RPMI8226 (cell line): ENCODE measurements at regions not wholly inside any gene's neighbourhood (a gene's known extent, or its start where the extent isn't known, plus 50 kb on each side); places are given as distances from the start of the nearest gene placed in this dataset.
A peak's percentile ranks its signal among the peaks of the same experiment; 100 is the strongest.

ENCODE experiments used
- DNase-seq: peaks from one replicate; pipeline ENCODE4 v3.0.0-alpha.2; 2015

DNA sequence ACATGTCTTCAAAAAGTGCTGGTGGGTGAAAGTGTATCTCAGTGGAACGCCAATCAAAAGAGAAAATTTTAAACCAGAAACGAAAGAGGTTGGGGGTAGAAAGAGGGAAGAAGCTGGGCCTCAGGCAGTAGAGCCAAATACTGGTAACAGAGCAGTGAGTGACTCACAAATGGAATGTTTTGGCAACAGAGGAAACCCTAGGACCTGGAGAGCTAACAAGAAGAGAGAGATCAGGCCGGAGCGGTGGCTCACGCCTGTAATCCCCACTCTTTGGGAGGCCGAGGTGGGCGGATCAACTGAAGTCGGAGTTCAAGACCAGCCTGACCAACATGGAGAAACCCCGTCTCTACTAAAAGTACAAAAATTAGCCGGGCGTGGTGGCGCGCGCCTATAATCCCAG is 450.8 kb upstream of the NAALADL2 start:
- DNase-seq = no peak

DNA sequence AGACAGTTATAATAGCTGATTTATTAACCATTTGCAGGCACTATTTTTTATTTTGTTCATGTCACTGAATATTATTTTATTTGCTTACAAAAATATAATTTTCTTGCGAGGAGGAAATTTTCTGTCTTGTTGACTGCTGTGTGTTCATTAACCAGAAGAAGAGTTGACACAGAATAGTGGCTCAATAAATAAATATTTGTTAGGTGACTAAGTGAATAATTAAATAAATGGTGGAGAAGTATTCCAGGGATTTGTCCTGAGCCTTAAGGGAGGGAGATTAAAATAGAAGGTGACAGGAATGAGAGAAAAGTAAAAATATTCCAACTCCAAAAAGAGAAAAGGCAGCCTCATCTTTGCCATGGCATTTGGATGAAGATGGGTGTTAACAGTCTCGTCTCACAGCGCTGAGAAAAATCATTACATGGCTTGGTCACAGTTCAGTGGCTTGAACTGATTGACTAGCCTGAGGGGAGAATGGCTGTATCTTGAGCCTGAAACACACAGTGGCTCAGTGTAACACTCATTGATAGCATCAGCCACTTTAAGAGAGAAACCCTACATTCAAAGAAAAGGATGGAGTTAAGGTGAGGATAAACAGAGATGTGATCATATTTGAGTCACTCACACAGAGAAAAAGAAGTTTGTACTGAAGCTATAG is 449.9 kb upstream of the NAALADL2 start:
- no peak for DNase-seq

DNA sequence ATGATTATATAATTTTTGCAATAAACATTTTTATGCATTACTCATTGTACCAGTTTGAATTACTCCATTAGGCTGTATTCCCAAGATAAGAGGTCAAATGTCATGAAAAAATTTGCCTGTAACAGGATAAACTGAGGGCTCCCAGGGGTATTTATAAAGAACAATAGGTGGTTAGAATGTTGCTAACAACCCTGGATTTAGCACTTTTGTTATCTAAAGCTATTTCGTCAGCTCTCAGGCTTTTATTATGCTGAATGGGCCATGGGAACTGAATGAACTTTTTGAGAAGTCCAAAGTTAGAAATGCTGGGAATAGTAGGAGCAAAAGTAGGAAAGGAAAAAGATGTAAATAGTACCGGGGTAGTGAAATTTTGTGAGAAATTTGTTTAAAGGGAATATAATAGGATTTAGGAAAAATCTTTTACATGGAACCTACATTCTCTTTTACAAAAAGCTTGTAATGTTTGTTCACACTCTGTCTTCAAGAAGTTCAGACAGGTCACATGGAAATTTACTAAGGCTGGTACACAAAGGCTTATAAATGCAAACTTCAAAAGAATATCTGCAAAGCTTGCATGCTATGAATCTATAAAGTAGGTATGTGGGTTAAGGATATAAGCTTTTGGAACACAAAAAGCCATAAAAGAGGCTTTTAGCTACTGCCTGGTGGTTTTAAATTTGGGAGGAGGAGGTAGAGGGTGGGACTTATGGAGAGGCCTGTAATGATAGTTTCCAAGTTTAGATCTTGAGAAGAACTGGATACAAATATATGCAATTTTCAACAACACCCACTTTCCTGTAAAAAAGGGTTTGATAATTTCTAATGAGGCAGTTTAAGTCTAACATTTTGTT is 445.8 kb upstream of the NAALADL2 start:
- no peak for DNase-seq

DNA sequence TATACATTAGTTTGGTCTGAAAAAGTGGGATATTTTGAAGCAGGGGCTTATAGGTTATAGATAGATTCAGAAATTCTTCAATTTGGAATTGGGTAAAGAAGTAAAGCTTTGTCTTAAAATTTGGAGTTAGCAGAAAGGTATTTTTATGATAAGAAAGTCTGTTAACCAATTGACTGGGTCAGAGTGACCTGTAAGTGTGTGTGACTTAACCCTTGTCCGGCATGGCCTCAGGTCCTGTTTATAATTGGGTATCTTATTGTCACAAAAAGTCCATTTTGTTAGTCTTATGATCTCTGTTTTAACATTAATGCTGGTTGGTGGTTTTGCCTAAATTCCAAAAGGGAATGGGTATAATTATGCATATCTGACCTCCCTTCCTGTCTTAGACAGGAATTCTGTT is 444.2 kb upstream of the NAALADL2 start:
- no peak for DNase-seq

DNA sequence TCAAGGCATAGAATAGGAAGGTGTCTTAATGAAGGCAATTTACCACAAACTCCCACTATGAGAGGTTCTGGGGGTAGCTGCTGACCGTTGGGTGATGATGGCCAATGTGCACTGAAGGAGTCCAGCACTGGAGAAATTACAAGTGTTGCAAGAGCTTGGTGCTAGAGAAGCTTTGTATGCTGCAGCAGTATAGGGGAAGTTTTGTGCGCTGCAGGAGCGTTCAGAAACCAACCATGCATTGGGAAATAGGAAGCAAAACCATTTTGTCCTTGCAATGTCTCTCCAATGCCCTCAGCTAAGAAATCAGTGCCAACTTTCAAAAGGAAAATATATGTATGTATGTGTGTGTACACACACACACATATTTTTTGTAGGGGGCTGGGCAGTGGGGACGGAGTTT is 441.6 kb upstream of the NAALADL2 start:
- no peak for DNase-seq

DNA sequence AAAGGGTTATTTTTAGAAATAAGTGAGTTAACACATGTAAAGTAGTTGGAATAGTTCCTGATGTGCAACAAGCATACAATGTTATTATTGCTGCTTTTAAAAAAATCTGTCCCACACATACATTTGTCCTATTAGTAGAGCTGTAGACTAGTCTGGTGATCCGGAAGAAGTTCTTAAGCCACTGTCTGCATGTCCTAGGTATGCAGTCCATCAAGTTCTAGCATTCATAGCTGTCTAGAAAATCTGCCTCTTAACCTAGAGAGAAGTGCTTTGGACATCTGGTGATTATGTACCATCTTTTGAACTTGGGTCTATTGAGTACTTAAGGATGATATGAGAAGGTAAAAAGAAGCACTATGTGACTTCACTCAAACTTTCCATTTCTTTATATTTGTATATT is 439.9 kb upstream of the NAALADL2 start:
- no peak for DNase-seq

DNA sequence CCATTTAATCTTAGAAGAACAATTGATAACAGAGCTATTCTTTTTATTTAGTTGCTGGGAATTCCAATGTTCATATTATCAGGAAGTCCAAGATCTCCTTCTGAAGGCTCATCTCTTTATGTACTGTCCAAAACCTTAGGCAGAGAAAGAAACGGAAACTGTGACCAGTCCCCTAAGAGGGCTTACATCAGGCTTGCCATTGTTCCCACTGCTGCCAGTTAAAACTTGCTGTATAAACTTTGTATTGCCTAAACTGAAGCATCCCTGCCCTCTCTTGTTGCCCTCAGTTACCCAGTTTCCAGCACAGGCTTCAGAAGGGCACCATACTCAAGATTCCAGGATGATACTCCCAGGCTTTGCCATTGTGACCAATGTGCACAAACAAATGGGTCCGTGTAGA is 435.2 kb upstream of the NAALADL2 start:
- DNase-seq = no peak

DNA sequence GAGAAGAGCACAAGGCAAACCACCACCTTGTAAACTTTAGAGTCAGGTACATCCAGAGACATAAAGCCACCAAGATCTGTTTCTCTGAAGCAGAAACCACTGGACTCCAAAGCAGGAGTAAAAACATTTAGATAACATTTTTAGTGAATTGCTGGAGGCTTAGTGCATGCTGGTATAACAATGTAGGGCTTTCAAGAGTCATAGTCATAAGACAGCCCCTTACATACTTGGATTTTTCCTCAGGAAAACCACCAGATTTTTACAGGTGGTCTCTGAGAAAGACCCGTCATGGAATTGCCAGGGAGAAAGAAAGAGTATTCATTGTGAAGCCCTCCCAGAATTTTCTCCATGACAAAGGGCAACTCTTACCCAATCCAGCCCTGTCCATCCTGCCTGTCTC is 434.5 kb upstream of the NAALADL2 start:
- no peak for DNase-seq

DNA sequence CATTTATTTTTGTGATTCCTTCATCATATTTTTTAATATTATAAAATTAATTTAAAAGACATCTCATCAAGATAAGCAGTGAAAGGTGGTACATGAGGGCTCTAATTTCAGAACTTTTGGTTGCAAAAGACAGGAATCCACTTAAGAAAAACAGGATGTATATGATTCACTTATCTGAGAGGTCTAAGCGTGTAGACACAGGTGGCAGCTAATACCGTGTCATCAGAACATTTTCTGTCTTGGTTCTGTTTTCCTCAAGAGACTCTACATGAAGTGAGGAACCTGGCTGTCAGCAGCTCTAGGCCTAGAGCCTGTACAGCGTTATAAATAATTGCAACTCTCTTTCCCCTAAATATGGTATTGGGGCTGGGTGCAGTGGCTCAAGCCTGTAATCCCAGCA is 433.7 kb upstream of the NAALADL2 start:
- peak; percentile 25 for DNase-seq

DNA sequence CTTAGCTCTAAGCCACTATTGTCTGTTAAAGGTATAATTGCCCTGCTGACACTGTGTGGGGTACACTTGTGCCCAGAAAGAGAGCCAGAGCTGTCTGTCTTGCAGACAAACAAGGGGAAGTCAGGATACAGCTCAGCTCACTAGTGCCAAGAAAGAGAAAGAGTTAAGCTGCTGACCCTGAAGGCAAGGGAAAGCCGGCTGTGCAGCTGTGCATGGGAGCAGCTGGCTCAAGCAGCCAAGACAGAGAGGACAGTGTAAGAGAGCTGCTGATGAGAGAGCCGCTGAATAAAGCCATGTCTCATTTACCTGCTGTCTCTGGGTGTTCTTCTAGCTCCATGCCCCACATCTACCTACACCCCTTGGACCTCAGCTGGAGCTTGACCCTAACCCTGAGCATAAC is 428.1 kb upstream of the NAALADL2 start:
- peak; percentile 40 for DNase-seq

DNA sequence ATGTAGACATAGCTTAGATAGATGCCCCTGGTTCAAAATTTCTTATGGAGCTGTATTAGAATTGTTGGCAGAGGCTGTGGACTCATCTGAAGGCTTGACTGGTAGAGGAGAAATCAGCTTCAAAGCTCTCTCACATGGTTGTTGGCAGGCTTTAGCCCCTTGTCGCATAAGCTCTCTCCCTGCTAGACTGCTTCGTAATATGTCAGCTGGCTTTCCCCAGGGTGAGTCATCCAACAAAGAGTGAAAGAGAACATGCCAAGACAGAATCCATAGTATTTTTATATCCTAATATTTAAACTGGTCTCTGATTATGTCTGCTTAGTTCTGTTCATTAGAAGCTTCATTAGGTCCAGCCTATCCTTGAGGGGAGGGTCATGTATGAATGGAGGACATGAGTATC is 427.4 kb upstream of the NAALADL2 start:
- no peak for DNase-seq

DNA sequence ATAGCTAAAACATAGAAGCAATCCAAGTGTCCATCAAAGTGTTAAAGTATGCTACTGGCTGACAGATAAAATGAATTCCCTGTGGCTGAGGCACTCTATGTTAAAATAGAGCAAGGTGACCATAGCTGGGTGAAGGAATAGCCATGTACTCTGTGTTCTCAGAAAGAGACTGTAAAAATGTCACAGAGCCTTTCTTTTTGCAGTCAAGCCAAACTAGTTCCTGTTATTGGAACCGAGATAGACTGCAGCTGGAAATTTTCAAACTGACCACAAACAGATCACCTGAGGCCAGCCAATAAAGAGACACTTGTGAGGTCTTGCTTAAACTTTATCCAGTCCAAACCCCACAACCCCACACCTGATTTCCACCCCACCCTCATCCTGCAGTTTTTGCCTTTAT is 422.8 kb upstream of the NAALADL2 start:
- DNase-seq = peak; percentile 69

DNA sequence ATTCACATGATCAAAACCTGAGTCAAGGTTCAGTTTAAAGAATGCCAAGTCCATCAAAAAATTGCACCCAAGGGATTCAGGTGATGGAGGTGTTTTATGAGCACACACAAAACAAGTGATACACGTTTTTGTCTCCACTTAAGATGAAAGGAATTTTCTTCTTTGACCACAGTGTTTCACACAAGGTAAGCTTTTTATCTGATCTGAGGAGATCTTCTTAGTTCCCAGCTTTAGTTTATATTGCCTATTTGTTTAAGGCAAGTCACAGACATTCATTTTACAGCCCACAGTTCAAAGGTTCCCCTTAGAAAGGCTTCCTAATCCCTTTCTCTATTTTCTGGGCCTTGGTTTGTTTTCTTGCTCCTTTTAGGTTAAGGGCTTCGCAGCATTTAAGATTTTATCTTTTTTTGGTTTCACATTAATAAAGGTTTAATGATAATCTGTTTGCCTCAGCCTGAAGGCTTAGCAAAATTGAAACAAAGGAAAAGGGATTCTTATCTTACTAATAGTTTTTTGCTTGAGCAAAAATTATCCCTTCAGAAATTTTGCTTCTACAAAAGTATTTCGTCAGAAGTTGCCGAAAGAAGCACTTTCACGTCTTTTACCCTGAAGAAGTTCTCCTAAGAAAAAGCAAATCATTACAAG is 420.5 kb upstream of the NAALADL2 start:
- no peak for DNase-seq

DNA sequence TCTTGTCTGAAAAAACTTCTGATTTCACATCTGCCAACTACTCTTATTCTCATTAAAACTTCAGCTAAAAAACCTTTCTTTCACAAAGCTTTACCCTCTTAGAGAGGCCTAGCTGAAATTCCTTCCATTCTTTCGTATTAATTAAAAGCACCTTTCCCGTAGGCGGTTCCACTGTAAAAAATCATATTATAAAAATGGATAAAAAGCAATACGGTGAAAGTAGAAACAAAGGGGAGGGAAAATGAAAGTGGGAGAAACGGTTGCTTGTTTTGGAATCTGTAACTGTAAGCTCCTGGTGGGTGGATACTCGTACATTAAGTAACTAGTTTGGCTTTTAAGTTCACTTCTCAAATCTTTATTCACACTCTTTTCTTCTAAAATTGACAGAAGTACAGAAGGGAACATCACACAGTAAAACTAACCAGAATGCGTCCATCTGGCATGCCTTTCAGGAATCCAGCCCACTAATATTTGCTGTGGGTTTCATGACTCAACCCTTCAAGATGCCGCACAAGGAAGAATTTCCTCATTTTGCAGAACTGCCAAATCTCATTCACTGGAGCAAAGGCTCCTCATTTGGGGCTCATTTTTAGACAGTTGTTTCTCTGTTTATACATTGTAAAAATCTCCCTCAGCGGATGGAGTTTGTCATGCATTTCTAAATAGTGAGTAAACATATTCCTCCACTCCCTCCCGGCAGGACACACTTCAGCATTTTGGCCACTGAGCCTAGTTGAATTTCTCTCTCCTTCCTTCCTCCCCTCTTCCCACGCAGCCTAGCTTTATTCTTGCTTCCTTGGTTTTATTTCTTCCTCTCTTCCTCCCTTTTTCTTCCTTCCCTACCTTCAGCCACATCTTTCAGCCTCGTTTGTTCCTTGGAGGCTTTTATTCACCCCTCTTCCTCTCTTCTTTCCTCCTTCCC is 419.5 kb upstream of the NAALADL2 start:
- no peak for DNase-seq

DNA sequence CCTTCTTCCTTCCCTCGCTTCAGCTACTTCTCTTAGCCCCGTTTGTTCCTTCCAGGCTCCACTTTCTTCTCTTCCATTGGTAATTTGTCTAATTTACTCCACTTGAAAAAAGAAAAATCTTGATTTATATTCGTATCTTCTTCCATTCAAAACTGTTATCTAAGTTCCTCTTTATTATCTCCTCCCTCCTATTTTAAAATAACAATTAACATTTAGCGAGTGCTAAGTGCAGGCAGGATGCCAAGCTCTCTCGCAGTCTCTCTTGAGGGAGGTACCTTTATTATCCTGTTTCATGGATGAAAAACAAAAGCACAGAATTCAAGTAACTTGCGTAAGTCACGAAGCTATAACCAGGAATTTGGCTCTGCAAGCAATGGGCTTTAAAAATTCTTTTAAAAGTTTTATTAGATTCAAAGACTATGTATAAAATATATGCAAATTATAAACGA is 418.9 kb upstream of the NAALADL2 start:
- DNase-seq = peak; percentile 71

DNA sequence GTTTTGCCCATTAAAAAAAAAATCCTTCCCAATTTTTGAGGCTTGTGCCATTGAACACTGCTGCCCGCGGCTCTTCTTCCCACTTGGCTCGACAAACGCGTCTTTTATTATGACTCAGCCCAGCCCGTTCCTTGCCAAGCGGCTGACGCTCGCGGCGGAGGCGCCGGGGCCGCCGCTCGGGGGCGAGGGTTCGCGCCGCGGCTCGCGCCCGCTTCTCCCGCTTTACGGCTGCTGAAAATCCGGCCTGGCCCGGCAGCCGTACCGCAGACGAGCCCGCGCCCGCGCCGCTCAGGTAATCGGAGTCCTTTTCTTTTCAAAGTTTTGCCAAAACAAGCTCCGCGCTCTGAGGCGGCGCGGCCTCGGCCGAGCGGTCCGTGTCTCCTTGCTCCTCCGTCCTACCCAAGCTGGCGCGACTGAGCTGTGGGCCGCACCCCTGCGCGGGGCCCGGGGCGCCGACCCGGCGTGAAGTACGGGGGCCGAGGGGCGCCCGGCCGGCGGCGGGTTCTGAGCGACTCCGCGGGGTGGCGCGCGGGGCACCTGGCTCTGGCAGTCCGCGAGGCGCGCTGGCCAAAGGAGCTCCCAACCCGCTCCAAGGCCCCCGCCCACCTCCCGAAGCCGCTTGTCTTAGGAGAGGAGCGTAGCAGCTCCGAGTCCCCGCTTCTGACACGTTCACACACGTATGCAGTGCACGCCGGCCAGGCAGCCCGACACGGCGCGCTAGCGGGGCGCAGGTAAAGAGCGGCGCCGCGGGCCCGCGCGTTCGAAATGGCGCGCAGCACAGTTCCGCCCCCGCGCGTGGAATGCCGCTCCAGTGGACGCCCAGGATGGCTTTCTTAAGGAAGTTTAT is 418.2 kb upstream of the NAALADL2 start:
- DNase-seq = peak; percentile 96

DNA sequence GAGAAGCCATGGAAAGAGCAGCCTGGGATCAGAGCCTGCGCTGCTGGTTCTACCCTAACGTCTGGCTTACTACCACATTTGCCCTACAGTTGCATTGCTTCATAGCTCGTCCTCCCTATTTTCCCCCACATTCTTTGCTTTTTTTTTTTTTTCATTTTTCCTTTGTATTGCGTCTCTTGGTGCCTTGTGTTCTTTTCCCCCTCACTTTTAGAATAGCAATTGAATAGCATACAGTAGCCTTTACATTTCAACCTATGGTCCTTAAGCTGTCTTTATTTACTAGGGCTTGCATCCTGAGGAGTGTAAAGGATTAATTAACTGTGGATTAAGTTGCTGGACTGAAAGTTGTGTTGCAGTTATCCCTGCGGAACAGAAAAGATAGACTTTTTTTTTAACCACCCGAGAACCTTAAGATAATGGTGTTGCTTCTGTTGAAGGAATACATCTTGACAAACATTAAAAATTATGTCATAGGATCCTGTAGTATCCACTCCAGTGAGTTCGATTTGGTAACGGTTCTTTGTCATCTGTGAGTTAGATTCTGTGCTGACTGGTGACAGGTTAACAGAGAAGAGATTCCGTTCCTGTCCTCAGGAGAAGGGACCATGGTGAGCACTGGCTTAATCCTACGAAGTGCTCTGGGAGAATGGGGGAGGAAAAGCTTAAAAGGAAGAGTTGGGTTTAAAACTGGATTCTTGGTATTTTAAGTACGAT is 417.4 kb upstream of the NAALADL2 start:
- no peak for DNase-seq

DNA sequence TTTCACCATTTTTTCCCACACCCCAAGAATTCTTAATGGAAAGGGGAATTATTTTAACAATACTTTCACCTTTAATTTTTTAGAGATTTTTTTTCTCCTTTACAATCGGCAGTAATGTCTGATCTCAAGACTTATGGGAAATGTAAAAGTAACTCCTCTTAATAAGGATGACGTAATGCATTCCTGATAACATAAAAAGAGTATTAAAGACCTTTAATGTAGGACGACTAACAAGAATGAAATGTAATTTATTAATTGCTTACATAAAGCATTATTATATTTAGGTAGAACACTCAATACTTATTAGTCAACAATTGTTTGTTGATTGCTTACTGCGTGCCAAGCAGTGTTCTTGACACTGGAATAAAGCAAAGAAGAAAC is 416.8 kb upstream of the NAALADL2 start:
- DNase-seq = no peak

DNA sequence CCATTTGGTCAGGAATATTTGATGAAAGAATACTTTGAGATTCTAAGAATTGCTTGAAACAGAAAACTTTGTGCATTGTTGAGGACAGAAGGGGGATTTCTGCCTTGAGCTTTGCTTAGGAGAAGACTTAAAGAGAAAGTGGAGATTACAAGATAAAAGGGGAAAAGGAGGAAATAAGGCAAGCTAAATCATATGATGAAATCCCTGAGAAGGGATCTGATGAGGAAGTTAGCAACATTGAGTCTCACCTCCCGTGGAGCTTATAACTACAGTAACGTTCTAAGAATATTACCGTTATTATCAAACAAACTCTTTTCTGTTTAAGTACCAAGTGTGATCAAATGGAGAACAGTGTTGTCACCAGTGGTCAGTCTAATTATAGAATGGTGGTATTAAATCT is 414.7 kb upstream of the NAALADL2 start:
- no peak for DNase-seq

DNA sequence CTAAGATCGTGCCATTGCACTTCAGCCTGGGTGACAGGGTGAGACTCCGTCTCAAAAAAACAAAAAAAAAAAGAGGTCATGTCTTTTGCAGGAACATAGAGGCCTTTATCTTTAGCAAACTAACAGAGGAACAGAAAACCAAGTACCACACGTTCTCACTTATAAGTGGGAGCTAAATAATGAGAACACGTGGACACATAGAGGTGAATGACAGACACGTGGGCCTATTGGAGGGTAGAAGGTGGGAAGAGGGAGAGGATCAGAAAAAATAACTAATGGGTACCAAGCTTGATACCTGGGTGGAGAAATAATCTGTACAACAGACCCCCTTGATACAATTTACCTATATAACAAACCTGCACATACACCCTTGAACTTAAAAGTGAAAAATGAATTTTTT is 401.4 kb upstream of the NAALADL2 start:
- no peak for DNase-seq

DNA sequence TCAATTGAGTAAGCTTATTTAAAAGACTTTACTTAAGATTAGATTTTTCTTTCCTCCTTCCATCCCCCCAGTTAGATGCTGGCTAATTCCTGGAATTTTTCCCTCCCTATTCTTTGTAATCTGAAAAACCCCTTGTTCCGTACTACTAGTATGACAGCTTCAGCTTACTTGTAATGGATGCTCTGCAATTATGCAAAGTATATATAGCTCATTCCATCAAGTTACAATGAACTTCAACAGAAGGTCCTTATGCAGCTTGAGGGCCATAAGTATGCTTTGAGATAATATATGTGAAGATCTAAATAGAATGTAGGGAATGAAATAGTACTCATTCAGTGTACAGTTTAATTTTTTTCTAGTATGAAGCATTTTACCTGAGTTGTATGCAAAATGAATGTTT is 398.3 kb upstream of the NAALADL2 start:
- no peak for DNase-seq
